ENCODE measurements at regions not wholly inside any gene's neighbourhood (a gene's known extent, or its start where the extent isn't known, plus 50 kb on each side); places are given as distances from the start of the nearest gene placed in this dataset.

DNA sequence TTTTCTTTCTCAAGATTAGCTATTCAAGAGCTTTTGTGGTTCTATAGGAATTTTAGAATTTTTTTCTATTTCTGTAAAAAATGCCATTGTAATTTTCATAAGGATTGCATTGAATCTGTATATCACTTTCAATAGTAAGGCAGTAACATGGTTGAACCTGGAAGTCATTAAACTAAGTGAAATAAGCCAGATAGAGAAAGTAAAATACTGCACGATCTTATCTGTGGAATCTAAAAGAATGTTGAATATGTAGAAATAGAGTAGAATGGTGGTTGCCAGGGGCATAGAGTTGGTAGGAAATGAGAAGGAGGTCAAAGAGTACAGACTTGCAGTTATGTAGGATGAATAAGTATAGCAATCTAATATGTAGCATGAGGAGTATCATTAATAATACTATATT is 1073.5 kb upstream of the LRRN3 start:
- H3K27me3 ChIP-seq (replicated peaks): no peaks in the 10 kb centered on the region
- no peak overlapping the region for H3K4me3 ChIP-seq (ENCODE audit: low read depth, low read length)
- TF ChIP-seq, protein P1, sequence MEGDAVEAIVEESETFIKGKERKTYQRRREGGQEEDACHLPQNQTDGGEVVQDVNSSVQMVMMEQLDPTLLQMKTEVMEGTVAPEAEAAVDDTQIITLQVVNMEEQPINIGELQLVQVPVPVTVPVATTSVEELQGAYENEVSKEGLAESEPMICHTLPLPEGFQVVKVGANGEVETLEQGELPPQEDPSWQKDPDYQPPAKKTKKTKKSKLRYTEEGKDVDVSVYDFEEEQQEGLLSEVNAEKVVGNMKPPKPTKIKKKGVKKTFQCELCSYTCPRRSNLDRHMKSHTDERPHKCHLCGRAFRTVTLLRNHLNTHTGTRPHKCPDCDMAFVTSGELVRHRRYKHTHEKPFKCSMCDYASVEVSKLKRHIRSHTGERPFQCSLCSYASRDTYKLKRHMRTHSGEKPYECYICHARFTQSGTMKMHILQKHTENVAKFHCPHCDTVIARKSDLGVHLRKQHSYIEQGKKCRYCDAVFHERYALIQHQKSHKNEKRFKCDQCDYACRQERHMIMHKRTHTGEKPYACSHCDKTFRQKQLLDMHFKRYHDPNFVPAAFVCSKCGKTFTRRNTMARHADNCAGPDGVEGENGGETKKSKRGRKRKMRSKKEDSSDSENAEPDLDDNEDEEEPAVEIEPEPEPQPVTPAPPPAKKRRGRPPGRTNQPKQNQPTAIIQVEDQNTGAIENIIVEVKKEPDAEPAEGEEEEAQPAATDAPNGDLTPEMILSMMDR (IDR thresholded peaks at IDR 0.05; ENCODE audit: low read depth, low read length, missing control alignments): no peak
- H3K27ac ChIP-seq: no peak overlapping the region
- in situ Hi-C loops (cut with HindIII; ENCODE audit: low pct_ligation_motif_present, low sequenced_read_pairs): no loop called here
- H3K36me3 ChIP-seq (replicated peaks): no peaks in the 10 kb centered on the region
- DNase-seq: no peak

DNA sequence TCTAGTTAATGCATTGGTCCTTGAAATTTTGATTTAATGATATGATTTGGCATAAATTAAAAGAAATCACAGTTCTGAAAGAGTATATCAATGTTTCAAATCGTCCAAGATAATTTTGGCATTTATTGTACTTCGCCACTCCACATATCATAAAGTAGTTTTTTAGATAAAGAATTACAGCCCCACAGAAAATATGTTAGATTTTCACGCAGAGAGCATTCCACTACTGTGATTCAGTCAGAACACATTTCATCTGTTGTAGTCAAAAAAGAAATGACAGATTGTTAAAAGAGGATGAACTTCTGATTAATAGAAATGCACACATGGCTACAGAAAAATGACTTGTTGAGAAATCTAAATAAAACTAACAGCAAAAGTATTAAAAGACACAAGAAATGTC is 1063.5 kb upstream of the LRRN3 start:
- in situ Hi-C loops (cut with HindIII; ENCODE audit: low pct_ligation_motif_present, low sequenced_read_pairs): no loop called here
- TF ChIP-seq, protein P1 (IDR thresholded peaks at IDR 0.05; ENCODE audit: low read depth, low read length, missing control alignments): no peak
- Histone ChIP-seq H3K4me3 (ENCODE audit: low read depth, low read length) (no peak overlapping the region), H3K27ac (no peak overlapping the region), H3K27me3 (replicated peaks) (no peaks in the 10 kb centered on the region), H3K36me3 (replicated peaks) (no peaks in the 10 kb centered on the region)
- DNase-seq: no peak

DNA sequence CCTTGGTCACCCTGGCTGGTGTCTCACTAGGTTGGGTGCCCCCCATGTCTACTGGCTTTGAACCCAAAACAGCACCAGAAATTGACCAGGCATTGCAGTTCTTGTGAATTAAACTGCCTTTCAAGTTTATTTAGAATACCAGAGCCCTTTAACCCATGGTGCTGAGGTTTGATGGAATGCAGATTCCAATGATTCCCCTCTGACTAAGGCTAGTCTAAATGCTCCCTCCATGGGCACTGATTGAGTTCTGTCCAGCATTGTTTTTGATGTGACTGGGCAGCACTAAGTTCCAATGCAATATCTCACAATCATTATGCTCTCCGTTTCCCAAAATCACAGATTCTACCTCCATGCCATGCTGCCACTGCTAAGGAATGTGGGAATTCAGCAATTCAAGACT is 1047.4 kb upstream of the LRRN3 start:
- no peak overlapping the region for H3K27ac ChIP-seq
- no peaks in the 10 kb centered on the region for H3K36me3 ChIP-seq (replicated peaks)
- no peaks in the 10 kb centered on the region for H3K27me3 ChIP-seq (replicated peaks)
- no peak overlapping the region for H3K4me3 ChIP-seq (ENCODE audit: low read depth, low read length)
- in situ Hi-C loops (cut with HindIII; ENCODE audit: low pct_ligation_motif_present, low sequenced_read_pairs): no loop called here
- peak; percentile 9 for DNase-seq
- TF ChIP-seq, protein P1 (IDR thresholded peaks at IDR 0.05; ENCODE audit: low read depth, low read length, missing control alignments): no peak

DNA sequence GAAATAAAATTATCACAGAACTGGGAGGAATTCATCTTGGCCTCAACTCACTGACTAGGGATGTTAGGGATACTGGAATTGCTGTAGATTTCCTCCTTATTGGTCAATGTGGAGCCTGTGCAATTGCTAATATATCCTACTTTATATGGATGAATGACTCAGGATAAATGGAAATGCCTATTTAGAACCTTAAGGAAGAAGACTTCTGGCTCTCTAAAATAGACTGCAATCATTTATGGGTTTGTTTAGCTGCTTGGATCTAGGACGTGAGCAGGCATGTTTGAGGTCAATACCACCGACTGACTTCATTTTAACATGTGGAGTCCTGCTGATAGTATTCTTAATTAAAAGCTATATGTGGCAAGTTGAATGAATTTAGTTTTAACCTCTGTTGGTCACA is 1040.1 kb upstream of the LRRN3 start:
- no peak overlapping the region for H3K4me3 ChIP-seq (ENCODE audit: low read depth, low read length)
- no peak for DNase-seq
- TF ChIP-seq, protein P1 (IDR thresholded peaks at IDR 0.05; ENCODE audit: low read depth, low read length, missing control alignments): no peak
- H3K36me3 ChIP-seq (replicated peaks): no peaks in the 10 kb centered on the region
- H3K27me3 ChIP-seq (replicated peaks): no peaks in the 10 kb centered on the region
- H3K27ac ChIP-seq: no peak overlapping the region
- in situ Hi-C loops (cut with HindIII; ENCODE audit: low pct_ligation_motif_present, low sequenced_read_pairs): no loop called here

DNA sequence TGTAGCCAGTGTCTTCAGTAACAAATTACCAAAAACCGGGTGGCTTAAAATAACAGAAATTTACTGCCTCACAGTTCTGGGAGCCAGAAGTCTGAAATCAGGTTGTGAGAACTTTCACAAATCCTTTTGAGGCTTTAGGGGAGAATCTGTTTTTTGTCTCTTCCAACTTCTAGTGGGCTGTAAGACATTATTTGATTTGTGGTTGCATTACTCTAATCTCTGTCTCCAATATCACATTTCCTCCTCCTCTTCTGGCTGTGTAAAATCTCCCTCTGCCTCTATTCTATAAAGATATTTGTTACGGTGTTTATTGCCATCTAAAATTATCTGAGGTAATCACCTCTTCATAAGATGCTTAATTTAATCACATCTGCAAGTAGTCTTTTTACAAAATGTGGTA is 1039.6 kb upstream of the LRRN3 start:
- in situ Hi-C loops (cut with HindIII; ENCODE audit: low pct_ligation_motif_present, low sequenced_read_pairs): no loop called here
- no peak overlapping the region for H3K27ac ChIP-seq
- DNase-seq: no peak
- no peak overlapping the region for H3K4me3 ChIP-seq (ENCODE audit: low read depth, low read length)
- no peaks in the 10 kb centered on the region for H3K27me3 ChIP-seq (replicated peaks)
- H3K36me3 ChIP-seq (replicated peaks): no peaks in the 10 kb centered on the region
- TF ChIP-seq, protein P1 (IDR thresholded peaks at IDR 0.05; ENCODE audit: low read depth, low read length, missing control alignments): no peak

DNA sequence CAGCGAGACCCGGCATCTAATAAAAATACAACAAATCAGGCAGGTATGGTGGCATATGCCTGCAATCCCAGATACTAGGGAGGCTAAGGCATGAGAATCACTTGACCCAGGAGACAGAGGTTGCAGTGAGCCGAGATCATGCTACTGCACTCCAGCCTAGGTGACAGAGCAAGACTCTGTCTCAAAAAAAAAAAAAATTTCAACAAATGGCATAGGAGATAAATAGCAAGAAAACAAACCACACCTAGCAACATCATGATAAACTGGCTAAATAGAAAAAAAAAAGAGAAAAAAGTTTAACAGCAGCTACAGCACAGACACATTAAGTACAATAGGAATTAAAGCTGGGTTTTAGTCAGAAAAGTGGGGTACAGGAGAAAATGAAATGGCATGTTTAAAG is 1034.6 kb upstream of the LRRN3 start:
- TF ChIP-seq, protein P1 (IDR thresholded peaks at IDR 0.05; ENCODE audit: low read depth, low read length, missing control alignments): no peak
- Histone ChIP-seq H3K36me3 (replicated peaks) (no peaks in the 10 kb centered on the region), H3K27me3 (replicated peaks) (no peaks in the 10 kb centered on the region), H3K27ac (no peak overlapping the region), H3K4me3 (ENCODE audit: low read depth, low read length) (no peak overlapping the region)
- in situ Hi-C loops (cut with HindIII; ENCODE audit: low pct_ligation_motif_present, low sequenced_read_pairs): no loop called here
- no peak for DNase-seq
